ENCODE measurements at regions not wholly inside any gene's neighbourhood (a gene's known extent, or its start where the extent isn't known, plus 50 kb on each side); places are given as distances from the start of the nearest gene placed in this dataset.

DNA sequence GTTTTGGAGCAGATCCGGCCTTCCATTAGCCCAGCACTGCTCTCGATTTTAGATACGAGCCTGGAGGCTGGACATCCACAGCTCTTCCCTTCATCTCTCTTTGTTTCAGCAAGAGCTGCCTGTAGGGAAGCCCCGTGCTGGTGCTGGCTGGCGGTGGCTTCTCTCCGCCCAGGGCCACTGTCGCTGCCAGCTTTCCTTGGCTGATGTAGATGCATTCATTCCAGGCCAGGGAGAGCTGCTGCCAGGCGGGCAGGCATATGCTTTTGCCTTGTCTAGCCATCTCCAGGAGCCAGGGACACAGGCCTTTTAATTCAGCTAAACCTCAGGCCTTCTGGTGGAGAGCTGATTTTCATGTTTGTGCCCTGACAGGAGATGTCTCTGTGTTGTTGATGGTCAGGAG, 409.3 kb upstream of the CLINT1 start:
- TF ChIP-seq, protein P1, sequence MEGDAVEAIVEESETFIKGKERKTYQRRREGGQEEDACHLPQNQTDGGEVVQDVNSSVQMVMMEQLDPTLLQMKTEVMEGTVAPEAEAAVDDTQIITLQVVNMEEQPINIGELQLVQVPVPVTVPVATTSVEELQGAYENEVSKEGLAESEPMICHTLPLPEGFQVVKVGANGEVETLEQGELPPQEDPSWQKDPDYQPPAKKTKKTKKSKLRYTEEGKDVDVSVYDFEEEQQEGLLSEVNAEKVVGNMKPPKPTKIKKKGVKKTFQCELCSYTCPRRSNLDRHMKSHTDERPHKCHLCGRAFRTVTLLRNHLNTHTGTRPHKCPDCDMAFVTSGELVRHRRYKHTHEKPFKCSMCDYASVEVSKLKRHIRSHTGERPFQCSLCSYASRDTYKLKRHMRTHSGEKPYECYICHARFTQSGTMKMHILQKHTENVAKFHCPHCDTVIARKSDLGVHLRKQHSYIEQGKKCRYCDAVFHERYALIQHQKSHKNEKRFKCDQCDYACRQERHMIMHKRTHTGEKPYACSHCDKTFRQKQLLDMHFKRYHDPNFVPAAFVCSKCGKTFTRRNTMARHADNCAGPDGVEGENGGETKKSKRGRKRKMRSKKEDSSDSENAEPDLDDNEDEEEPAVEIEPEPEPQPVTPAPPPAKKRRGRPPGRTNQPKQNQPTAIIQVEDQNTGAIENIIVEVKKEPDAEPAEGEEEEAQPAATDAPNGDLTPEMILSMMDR (IDR thresholded peaks at IDR 0.05): no peak
- no peak for TF ChIP-seq POLR2A (IDR thresholded peaks at IDR 0.05)
